ENCODE measurements at regions not wholly inside any gene's neighbourhood (a gene's known extent, or its start where the extent isn't known, plus 50 kb on each side); places are given as distances from the start of the nearest gene placed in this dataset.

GRCh38 chr2:21395366-21395765, 271.6 kb downstream of the TDRD15 start:
- no peaks in the 10 kb centered on the region for H3K27me3 Mint-ChIP-seq
- H3K4me1 Mint-ChIP-seq (ENCODE audit: low read depth), result no peaks in the 10 kb centered on the region
- DNase-seq, result no peak
- no peaks in the 10 kb centered on the region for H3K36me3 Mint-ChIP-seq (ENCODE audit: low read depth)
- H3K4me3 Mint-ChIP-seq, result no peak overlapping the region
- peaks cover 3% of the 10 kb centered on the region for H3K9me3 Mint-ChIP-seq
- H3K27ac Mint-ChIP-seq, result no peak overlapping the region

- Mint-ChIP-seq H3K27me3 (no peaks in the 10 kb centered on the region), H3K9me3 (peaks cover 3% of the 10 kb centered on the region), H3K4me3 (no peak overlapping the region), H3K27ac (no peak overlapping the region), H3K4me1 (ENCODE audit: low read depth) (no peaks in the 10 kb centered on the region), H3K36me3 (ENCODE audit: low read depth) (no peaks in the 10 kb centered on the region)
- no peak for DNase-seq
Measured at GRCh38 chr2:21396252-21396651, 272.5 kb downstream of the TDRD15 start.

- Mint-ChIP-seq H3K27ac (no peak overlapping the region), H3K36me3 (ENCODE audit: low read depth) (no peaks in the 10 kb centered on the region), H3K4me1 (ENCODE audit: low read depth) (no peaks in the 10 kb centered on the region), H3K9me3 (peaks cover 3% of the 10 kb centered on the region), H3K4me3 (no peak overlapping the region), H3K27me3 (no peaks in the 10 kb centered on the region)
- no peak for DNase-seq
Measured at GRCh38 chr2:21401022-21401698, 277.4 kb downstream of the TDRD15 start.

GRCh38 chr2:21404137-21404536, 280.4 kb downstream of the TDRD15 start:
- no peaks in the 10 kb centered on the region for H3K36me3 Mint-ChIP-seq (ENCODE audit: low read depth)
- DNase-seq, result no peak
- no peaks in the 10 kb centered on the region for H3K9me3 Mint-ChIP-seq
- H3K27me3 Mint-ChIP-seq, result no peaks in the 10 kb centered on the region
- no peak overlapping the region for H3K27ac Mint-ChIP-seq
- no peaks in the 10 kb centered on the region for H3K4me1 Mint-ChIP-seq (ENCODE audit: low read depth)
- H3K4me3 Mint-ChIP-seq, result no peak overlapping the region

- Mint-ChIP-seq H3K27me3 (no peaks in the 10 kb centered on the region), H3K4me1 (ENCODE audit: low read depth) (no peaks in the 10 kb centered on the region), H3K9me3 (no peaks in the 10 kb centered on the region), H3K4me3 (no peak overlapping the region), H3K27ac (no peak overlapping the region), H3K36me3 (ENCODE audit: low read depth) (no peaks in the 10 kb centered on the region)
- DNase-seq, result no peak
Measured at GRCh38 chr2:21404827-21405625, 281.3 kb downstream of the TDRD15 start.

GRCh38 chr2:21406386-21406785, 282.6 kb downstream of the TDRD15 start:
- no peak overlapping the region for H3K4me3 Mint-ChIP-seq
- DNase-seq, result no peak
- no peaks in the 10 kb centered on the region for H3K4me1 Mint-ChIP-seq (ENCODE audit: low read depth)
- no peaks in the 10 kb centered on the region for H3K27me3 Mint-ChIP-seq
- no peak overlapping the region for H3K27ac Mint-ChIP-seq
- H3K9me3 Mint-ChIP-seq, result no peaks in the 10 kb centered on the region
- no peaks in the 10 kb centered on the region for H3K36me3 Mint-ChIP-seq (ENCODE audit: low read depth)

- Mint-ChIP-seq H3K9me3 (no peaks in the 10 kb centered on the region), H3K4me1 (ENCODE audit: low read depth) (no peaks in the 10 kb centered on the region), H3K27ac (no peak overlapping the region), H3K27me3 (no peaks in the 10 kb centered on the region), H3K4me3 (no peak overlapping the region), H3K36me3 (ENCODE audit: low read depth) (no peaks in the 10 kb centered on the region)
- DNase-seq, result no peak
Measured at GRCh38 chr2:21406911-21407310, 283.1 kb downstream of the TDRD15 start.

GRCh38 chr2:21407851-21408250, 284.1 kb downstream of the TDRD15 start:
- DNase-seq, result no peak
- Mint-ChIP-seq H3K27me3 (no peaks in the 10 kb centered on the region), H3K4me3 (no peak overlapping the region), H3K4me1 (ENCODE audit: low read depth) (no peaks in the 10 kb centered on the region), H3K9me3 (no peaks in the 10 kb centered on the region), H3K27ac (no peak overlapping the region), H3K36me3 (ENCODE audit: low read depth) (no peaks in the 10 kb centered on the region)

- Mint-ChIP-seq H3K9me3 (peaks cover 11% of the 10 kb centered on the region), H3K36me3 (ENCODE audit: low read depth) (no peaks in the 10 kb centered on the region), H3K27ac (no peak overlapping the region), H3K4me3 (no peak overlapping the region), H3K27me3 (no peaks in the 10 kb centered on the region), H3K4me1 (ENCODE audit: low read depth) (no peaks in the 10 kb centered on the region)
- DNase-seq, result no peak
Measured at GRCh38 chr2:21411741-21412140, 288.0 kb downstream of the TDRD15 start.

GRCh38 chr2:21412944-21413443, 289.2 kb downstream of the TDRD15 start:
- Mint-ChIP-seq H3K4me3 (no peak overlapping the region), H3K27me3 (no peaks in the 10 kb centered on the region)

GRCh38 chr2:21415234-21415633, 291.5 kb downstream of the TDRD15 start:
- H3K27me3 Mint-ChIP-seq, result no peaks in the 10 kb centered on the region
- no peak overlapping the region for H3K4me3 Mint-ChIP-seq
- peaks cover 11% of the 10 kb centered on the region for H3K9me3 Mint-ChIP-seq
- no peak overlapping the region for H3K27ac Mint-ChIP-seq
- no peak for DNase-seq
- no peaks in the 10 kb centered on the region for H3K36me3 Mint-ChIP-seq (ENCODE audit: low read depth)
- H3K4me1 Mint-ChIP-seq (ENCODE audit: low read depth), result no peaks in the 10 kb centered on the region

More at GRCh38 chr2:21412944-21413443, 289.2 kb downstream of the TDRD15 start:
- Mint-ChIP-seq H3K27ac (no peak overlapping the region), H3K36me3 (ENCODE audit: low read depth) (no peaks in the 10 kb centered on the region), H3K9me3 (peaks cover 11% of the 10 kb centered on the region), H3K4me1 (ENCODE audit: low read depth) (no peaks in the 10 kb centered on the region)
- no peak for DNase-seq

- H3K27ac Mint-ChIP-seq, result no peak overlapping the region
- no peaks in the 10 kb centered on the region for H3K36me3 Mint-ChIP-seq (ENCODE audit: low read depth)
- H3K27me3 Mint-ChIP-seq, result no peaks in the 10 kb centered on the region
- no peak overlapping the region for H3K4me3 Mint-ChIP-seq
- DNase-seq, result no peak
- no peaks in the 10 kb centered on the region for H3K4me1 Mint-ChIP-seq (ENCODE audit: low read depth)
- H3K9me3 Mint-ChIP-seq, result peaks cover 11% of the 10 kb centered on the region
Measured at GRCh38 chr2:21416226-21416625, 292.5 kb downstream of the TDRD15 start.

- Mint-ChIP-seq H3K27me3 (no peaks in the 10 kb centered on the region), H3K36me3 (ENCODE audit: low read depth) (no peaks in the 10 kb centered on the region), H3K4me1 (ENCODE audit: low read depth) (no peaks in the 10 kb centered on the region), H3K27ac (no peak overlapping the region), H3K9me3 (peaks cover 14% of the 10 kb centered on the region), H3K4me3 (no peak overlapping the region)
- DNase-seq, result no peak
Measured at GRCh38 chr2:21418456-21418855, 294.7 kb downstream of the TDRD15 start.

- no peak overlapping the region for H3K27ac Mint-ChIP-seq
Measured at GRCh38 chr2:21420553-21421335, 297.0 kb downstream of the TDRD15 start.

More at GRCh38 chr2:21420553-21421335, 297.0 kb downstream of the TDRD15 start:
- H3K9me3 Mint-ChIP-seq, result peaks cover 7% of the 10 kb centered on the region
- no peak for DNase-seq
- H3K36me3 Mint-ChIP-seq (ENCODE audit: low read depth), result no peaks in the 10 kb centered on the region
- no peaks in the 10 kb centered on the region for H3K27me3 Mint-ChIP-seq
- H3K4me1 Mint-ChIP-seq (ENCODE audit: low read depth), result no peaks in the 10 kb centered on the region
- no peak overlapping the region for H3K4me3 Mint-ChIP-seq

Measured in activated T-cell treated with anti-CD3 and anti-CD28 coated beads, Interleukin-2, amount 50 U/mL, for 24 hours (primary cell).